Adrenal gland (tissue), 9 donors: ENCODE measurements at regions not wholly inside any gene's neighbourhood (a gene's known extent, or its start where the extent isn't known, plus 50 kb on each side); places are given as distances from the start of the nearest gene placed in this dataset.

Experiments used
- DNase-seq, 7 donors: peaks; one replicate each; pipeline ENCODE4 v3.0.0-alpha.2; 2019 to 2020
- H3K27ac ChIP-seq, 5 donors: fragments of 200-600 bp; sonication (generic) in 4 of 5; 1 replicate in 3 of 5; 2 replicates in 2 of 5; pipeline versions ENCODE4 v1.5.1 to v1.8.0; 2016 to 2020; ENCODE audit warnings: mild to moderate bottlenecking in 1 of 5
- H3K27me3 ChIP-seq: fragments of 200-600 bp; 2 replicates; pipeline ENCODE4 v1.8.0; 2021
- H3K36me3 ChIP-seq, 2 donors: fragments of 200-600 bp; replicated peaks in 1 of 2; 1 replicate in 1 of 2; 2 replicates in 1 of 2; pipeline versions ENCODE4 v1.5.1 to v1.8.0; 2018 to 2022
- H3K4me1 ChIP-seq, 2 donors: fragments of 200-600 bp; replicated peaks in 1 of 2; 1 replicate in 1 of 2; 2 replicates in 1 of 2; pipeline versions ENCODE4 v1.5.1 to v1.8.0; 2018 to 2021
- H3K4me3 ChIP-seq, 4 donors: fragments of 200-600 bp; sonication (generic) in 3 of 4; one replicate each; pipeline ENCODE4 v1.5.1; 2016 to 2018
- H3K9me3 ChIP-seq, 3 donors: fragments of 200-600 bp; sonication (generic) in 1 of 3; replicated peaks in 1 of 3; 1 replicate in 2 of 3; 2 replicates in 1 of 3; pipeline versions ENCODE4 v1.5.1 to v1.8.0; 2016 to 2021
- POLR2A ChIP-seq, 2 donors: fragments of 450-650 bp; IDR thresholded peaks; one replicate each; pipeline ENCODE4 v1.6.1; 2017; ENCODE audit warnings: antibody characterized with exemption in 2 of 2, mild to moderate bottlenecking in 2 of 2, moderate library complexity in 1 of 2
- WGBS, 4 donors: extraction: QIAGEN DNeasy Blood & Tissue Kit in 2 of 4; methylation state at CpG; one replicate each; pipeline versions ENCODE4 v1.1.5 to v1.1.7; 2013 to 2017; 5-methylcytosine and 5-hydroxymethylcytosine counted together
- intact Hi-C, 2 donors: fragments of 100-400 bp; cut with DNase I; formaldehyde crosslinking; loops; one replicate each; pipeline versions ENCODE4 v1.14.1 to v1.15.0; 2022 to 2023
- TF ChIP-seq, protein P1 (sequence below), 6 experiments: fragments of 450-650 bp in 4 of 6; fragments of 200-600 bp in 2 of 6; sonication (generic) in 1 of 6; IDR thresholded peaks; 1 replicate in 5 of 6; 2 replicates in 1 of 6; pipeline versions ENCODE4 v1.5.1 to v1.8.0; 2016 to 2021; ENCODE audit warnings: antibody characterized with exemption in 6 of 6, mild to moderate bottlenecking in 2 of 6, moderate library complexity in 1 of 6
- donor health status: healthy with polysubstance abuse.
- donor health status: Bipolar disorder and iron deficiency.
- donor health status: DM: yes; HTN: yes; CAD: no.
- donor health status: DM: no; HTN: no; CAD: no.
- donor health status: DM: no; HTN: no; CAD: no.

DNA sequence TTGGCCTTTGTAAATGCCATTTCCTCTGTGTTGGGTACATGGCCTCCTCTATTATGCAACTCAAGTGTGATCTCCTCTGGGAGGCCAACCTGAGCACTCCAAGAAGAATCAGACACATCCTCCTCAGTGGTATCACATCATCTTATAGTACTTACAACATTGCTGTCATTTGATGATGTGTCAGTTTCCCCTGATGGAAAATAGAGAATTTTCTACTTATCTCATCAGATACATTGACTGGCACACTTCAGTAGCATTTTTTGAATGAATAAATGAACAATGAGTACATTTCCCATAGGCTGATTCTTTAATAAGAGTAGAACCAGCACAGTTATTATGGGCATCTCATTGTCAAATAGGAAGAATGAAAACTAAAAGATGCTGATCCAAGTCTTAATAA lies 86.6 kb upstream of the NXPH2 start:
- H3K4me3 ChIP-seq, result no peak overlapping the region
- H3K36me3 ChIP-seq, result no peaks in the 10 kb centered on the region
- intact Hi-C loops, result no loop called here
- H3K9me3 ChIP-seq, result no peaks in the 10 kb centered on the region
- H3K4me1 ChIP-seq, result no peaks in the 10 kb centered on the region
- no peak for DNase-seq
- TF ChIP-seq POLR2A (IDR thresholded peaks at IDR 0.05), result no peak
- TF ChIP-seq, protein P1, sequence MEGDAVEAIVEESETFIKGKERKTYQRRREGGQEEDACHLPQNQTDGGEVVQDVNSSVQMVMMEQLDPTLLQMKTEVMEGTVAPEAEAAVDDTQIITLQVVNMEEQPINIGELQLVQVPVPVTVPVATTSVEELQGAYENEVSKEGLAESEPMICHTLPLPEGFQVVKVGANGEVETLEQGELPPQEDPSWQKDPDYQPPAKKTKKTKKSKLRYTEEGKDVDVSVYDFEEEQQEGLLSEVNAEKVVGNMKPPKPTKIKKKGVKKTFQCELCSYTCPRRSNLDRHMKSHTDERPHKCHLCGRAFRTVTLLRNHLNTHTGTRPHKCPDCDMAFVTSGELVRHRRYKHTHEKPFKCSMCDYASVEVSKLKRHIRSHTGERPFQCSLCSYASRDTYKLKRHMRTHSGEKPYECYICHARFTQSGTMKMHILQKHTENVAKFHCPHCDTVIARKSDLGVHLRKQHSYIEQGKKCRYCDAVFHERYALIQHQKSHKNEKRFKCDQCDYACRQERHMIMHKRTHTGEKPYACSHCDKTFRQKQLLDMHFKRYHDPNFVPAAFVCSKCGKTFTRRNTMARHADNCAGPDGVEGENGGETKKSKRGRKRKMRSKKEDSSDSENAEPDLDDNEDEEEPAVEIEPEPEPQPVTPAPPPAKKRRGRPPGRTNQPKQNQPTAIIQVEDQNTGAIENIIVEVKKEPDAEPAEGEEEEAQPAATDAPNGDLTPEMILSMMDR (IDR thresholded peaks at IDR 0.05), result no peak
- H3K27ac ChIP-seq, result no peak overlapping the region
- no peaks in the 10 kb centered on the region for H3K27me3 ChIP-seq

DNA sequence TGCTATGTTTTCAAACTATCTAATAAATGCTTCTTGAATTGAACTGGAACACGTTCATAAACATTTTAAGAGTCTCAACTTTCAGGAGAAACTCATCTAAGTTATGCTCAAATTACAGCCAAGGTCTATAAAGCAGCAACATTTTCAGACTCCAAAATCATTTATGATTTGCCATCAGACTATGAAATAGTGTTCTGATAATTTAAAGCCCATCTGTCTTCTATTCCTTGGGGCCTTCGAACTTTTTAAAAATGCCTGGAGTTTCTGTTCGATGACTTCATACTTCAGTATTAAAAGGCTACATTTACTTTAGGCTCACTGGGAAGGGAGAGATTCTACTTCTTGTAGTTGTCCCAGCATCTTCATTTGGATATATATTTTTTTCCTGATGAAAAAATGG lies 73.6 kb upstream of the NXPH2 start:
- Histone ChIP-seq H3K27ac (no peak overlapping the region), H3K9me3 (no peaks in the 10 kb centered on the region), H3K4me1 (no peaks in the 10 kb centered on the region), H3K4me3 (no peak overlapping the region), H3K27me3 (no peaks in the 10 kb centered on the region), H3K36me3 (no peaks in the 10 kb centered on the region)
- no peak for DNase-seq
- WGBS, 4 donors, result 38 to 61% (median 58%) methylated on average over 3 of the region's 3 CpGs
- intact Hi-C loops, result no loop called here
- TF ChIP-seq POLR2A (IDR thresholded peaks at IDR 0.05), result no peak
- TF ChIP-seq, protein P1 (IDR thresholded peaks at IDR 0.05), result no peak

DNA sequence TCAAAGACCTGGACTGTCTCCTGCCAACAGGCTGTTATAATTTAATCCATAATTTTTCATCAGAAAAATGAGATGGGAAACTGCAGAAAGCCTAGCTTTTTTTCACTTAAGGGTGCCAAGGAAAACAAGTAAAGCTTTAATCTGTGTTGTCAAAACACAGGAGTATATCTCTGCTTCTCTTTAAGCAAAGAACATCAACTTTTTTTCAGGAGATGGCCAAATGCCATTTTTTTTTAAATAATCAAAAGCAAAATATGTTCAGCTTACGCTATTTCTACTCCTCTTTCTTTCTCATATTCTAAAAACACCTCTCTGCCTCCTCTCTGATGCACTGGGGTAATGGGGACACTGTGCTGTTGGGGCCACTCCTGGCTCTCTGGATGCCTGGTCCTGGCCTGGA lies 73.1 kb upstream of the NXPH2 start:
- H3K4me1 ChIP-seq, result no peaks in the 10 kb centered on the region
- 43 to 64% (median 58%) methylated on average over 1 of the region's 1 CpG for WGBS, 4 donors

DNA sequence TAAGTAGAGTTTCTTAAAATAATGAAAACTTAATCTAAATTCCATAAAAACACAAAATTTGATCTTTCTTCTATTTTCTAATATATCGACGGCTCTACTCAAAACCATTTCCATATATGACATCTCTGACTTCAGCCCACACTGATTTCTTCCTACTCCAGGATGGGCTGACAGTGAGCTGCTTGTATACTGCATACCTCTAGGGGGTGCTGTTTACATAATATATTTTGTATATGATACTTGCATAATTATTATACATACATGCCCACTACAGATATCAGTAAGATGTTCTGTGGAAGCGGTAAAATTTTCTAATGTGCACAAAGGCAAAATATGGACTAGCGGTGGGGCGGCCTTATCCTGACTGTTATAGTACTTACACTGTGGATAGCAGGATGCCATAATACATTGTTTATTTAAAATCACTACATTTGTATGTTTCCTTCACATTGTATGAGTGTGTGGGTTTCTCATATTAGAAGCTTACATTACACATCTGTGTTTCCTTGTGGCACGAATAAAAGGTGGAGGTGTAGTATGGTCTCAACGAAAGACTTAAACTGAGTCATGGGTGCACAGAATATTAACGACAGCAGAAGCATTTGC lies 66.1 kb upstream of the NXPH2 start:
- H3K36me3 ChIP-seq, result no peaks in the 10 kb centered on the region
- H3K4me1 ChIP-seq, result no peaks in the 10 kb centered on the region
- WGBS, 4 donors, result 56 to 64% (median 62%) methylated on average over 8 of the region's 8 CpGs
- TF ChIP-seq, protein P1 (IDR thresholded peaks at IDR 0.05), result peak; percentile 21 to 58 (median 37)
- TF ChIP-seq POLR2A (IDR thresholded peaks at IDR 0.05), result no peak
- intact Hi-C loops, result no loop called here
- no peaks in the 10 kb centered on the region for H3K27me3 ChIP-seq
- H3K4me3 ChIP-seq, result no peak overlapping the region
- no peak overlapping the region for H3K27ac ChIP-seq
- H3K9me3 ChIP-seq, result no peaks in the 10 kb centered on the region
- DNase-seq, result no peak

More for the DNA sequence above, 73.1 kb upstream of the NXPH2 start:
- TF ChIP-seq, protein P1 (IDR thresholded peaks at IDR 0.05), result no peak
- no peak for TF ChIP-seq POLR2A (IDR thresholded peaks at IDR 0.05)
- H3K9me3 ChIP-seq, result no peaks in the 10 kb centered on the region
- no peak overlapping the region for H3K27ac ChIP-seq
- no peaks in the 10 kb centered on the region for H3K27me3 ChIP-seq
- no peaks in the 10 kb centered on the region for H3K36me3 ChIP-seq
- no peak for DNase-seq
- intact Hi-C loops, result no loop called here
- no peak overlapping the region for H3K4me3 ChIP-seq
